Keratinocyte (primary cell): ENCODE measurements at regions not wholly inside any gene's neighbourhood (a gene's known extent, or its start where the extent isn't known, plus 50 kb on each side); places are given as distances from the start of the nearest gene placed in this dataset.

Experiments
- CTCF ChIP-seq, 3 experiments: IDR thresholded peaks in 1 of 3; conservative IDR thresholded peaks in 1 of 3; optimal IDR thresholded peaks in 1 of 3; 2 replicates in 2 of 3; 3 replicates in 1 of 3; pipeline versions ENCODE3 to v1.5.1; 2011; ENCODE audit warnings: low read length in 3 of 3, mild to moderate bottlenecking in 3 of 3, moderate library complexity in 2 of 3, control low read depth in 1 of 3, inconsistent platforms in 1 of 3; ENCODE audit not compliant: insufficient read depth in 2 of 3; ENCODE audit errors: extremely low read depth in 1 of 3
- EZH2 ChIP-seq: IDR thresholded peaks from one replicate; pipeline ENCODE4 v1.6.1; 2012; ENCODE audit warnings: inconsistent platforms, mild to moderate bottlenecking, low read length, moderate library complexity

DNA sequence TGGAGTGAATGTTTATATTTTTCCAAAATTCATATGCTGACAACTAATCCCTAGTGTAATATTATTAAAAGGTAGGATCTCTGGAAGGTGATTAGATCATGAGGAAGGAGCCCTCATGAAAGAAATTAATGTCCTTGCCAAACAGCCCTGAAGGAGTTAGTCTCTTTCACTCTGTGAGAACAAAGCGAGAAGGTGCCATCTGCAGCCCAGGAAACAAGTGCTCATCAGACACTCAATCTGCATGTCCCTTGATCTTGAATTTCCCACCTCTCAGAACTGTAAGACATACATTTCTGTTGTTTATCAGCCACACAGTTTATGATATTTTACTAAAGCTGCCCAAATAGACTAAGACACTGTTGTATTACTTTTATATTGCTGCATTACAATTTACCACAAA is 1283.4 kb downstream of the PCDH7 start:
- TF ChIP-seq CTCF (optimal IDR thresholded peaks at IDR 0.05 in 1 of 3, IDR thresholded peaks at IDR 0.05 in 1 of 3, conservative IDR thresholded peaks at IDR 0.05 in 1 of 3; ENCODE audit: extremely low read depth in 1 of 3, insufficient read depth in 2 of 3, low read length in 3 of 3) (no peak), EZH2 (no peak)
